GM20431 (cell line): ENCODE measurements at regions not wholly inside any gene's neighbourhood (a gene's known extent, or its start where the extent isn't known, plus 50 kb on each side); places are given as distances from the start of the nearest gene placed in this dataset.

ENCODE experiments used
- in situ Hi-C: fragments of 300-500 bp; cut with MseI, MboI; formaldehyde crosslinking; loops from one replicate; pipeline ENCODE4 v1.15.0; 2020; ENCODE audit warnings: low sequenced_read_pairs; ENCODE audit not compliant: unreplicated experiment

- in situ Hi-C loops = no loop called here
Measured at GRCh38 chr6:29999416-29999815, 57.1 kb downstream of the HLA-A start.

GRCh38 chr6:30000156-30000791 lies 57.9 kb downstream of the HLA-A start:
- in situ Hi-C loops = loop anchor here (25.0 kb wide), 1 partner anchor 263 kb away; no protein-coding TSS in a partner anchor

- in situ Hi-C loops = loop anchor here (25.0 kb wide), 1 partner anchor 266 kb away; no protein-coding TSS in a partner anchor
Measured at GRCh38 chr6:30002871-30003270, 58.2 kb upstream of the POLR1H start.

- in situ Hi-C loops = loop anchor here (5.0 to 25.0 kb wide), 2 partner anchors 163 to 268 kb away; no protein-coding TSS in a partner anchor
Measured at GRCh38 chr6:30005482-30005881, 55.6 kb upstream of the POLR1H start.

- in situ Hi-C loops = loop anchor here (5.0 to 25.0 kb wide), 2 partner anchors 164 to 269 kb away; no protein-coding TSS in a partner anchor
Measured at GRCh38 chr6:30006170-30007131, 54.6 kb upstream of the POLR1H start.

- in situ Hi-C loops = loop anchor here (5.0 to 25.0 kb wide), 2 partner anchors 165 to 270 kb away; no protein-coding TSS in a partner anchor
Measured at GRCh38 chr6:30007132-30007764, 53.8 kb upstream of the POLR1H start.

GRCh38 chr6:30009113-30009512 lies 52.0 kb upstream of the POLR1H start:
- in situ Hi-C loops = loop anchor here (5.0 to 25.0 kb wide), 2 partner anchors 167 to 272 kb away; no protein-coding TSS in a partner anchor
